ENCODE measurements at regions not wholly inside any gene's neighbourhood (a gene's known extent, or its start where the extent isn't known, plus 50 kb on each side); places are given as distances from the start of the nearest gene placed in this dataset.

DNA sequence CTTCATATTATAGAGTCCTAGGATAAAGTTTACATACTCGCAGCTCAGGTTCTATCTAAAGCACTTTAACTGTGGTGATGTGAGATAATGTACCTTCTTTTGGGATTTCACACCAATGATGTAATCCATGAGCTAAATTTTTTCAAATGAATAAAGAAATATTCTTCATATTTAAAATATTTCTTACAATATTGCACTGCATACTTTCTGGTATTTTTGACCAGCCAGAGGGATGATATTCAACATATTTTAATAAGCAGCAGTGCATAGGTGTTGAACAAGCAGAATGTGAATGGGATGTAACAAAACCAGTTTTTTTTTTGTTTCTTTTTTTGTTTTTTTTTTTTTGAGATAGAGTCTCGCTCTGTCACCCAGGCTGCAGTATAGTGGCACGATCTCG lies 73.2 kb upstream of the TRIM24 start:
- no peak overlapping the region for H3K14ac ChIP-seq (replicated peaks; ENCODE audit: low read depth, low read length)
- peaks cover 5% of the 10 kb centered on the region; the same call in 1 of the 2 replicates for H3K9me3 ChIP-seq (ENCODE audit: control insufficient read depth, insufficient read depth, low read length)
- no peak overlapping the region for H4K91ac ChIP-seq (ENCODE audit: insufficient read depth, low read depth, low read length)
- H3K4me2 ChIP-seq (ENCODE audit: low read depth, low read length) = no peak overlapping the region
- WGBS, 2 experiments (ENCODE audit: extremely low coverage in 2 of 2, insufficient read length in 1 of 2) = no CpG with 5 or more reads among the region's 4 CpGs
- H3K23ac ChIP-seq (ENCODE audit: low read depth, low read length) = no peak overlapping the region
- H3K4me1 ChIP-seq (ENCODE audit: control insufficient read depth, insufficient read depth, low read length) = no peaks in the 10 kb centered on the region
- DNase-seq (no peak), ATAC-seq (ENCODE audit: low read depth) (no peak)
- H3K4me3 ChIP-seq (ENCODE audit: insufficient read depth, low read depth, low read length) = no peak overlapping the region
- ChIA-PET CTCF (no interaction called here), POLR2A (ENCODE audit: unreplicated experiment) (no interaction called here)
- H3K27ac ChIP-seq (ENCODE audit: insufficient read depth, low read length) = no peak overlapping the region
- H3K9me1 ChIP-seq (ENCODE audit: insufficient read depth, low read length) = no peaks in the 10 kb centered on the region
- H3K4ac ChIP-seq (ENCODE audit: low read depth, low read length) = no peak overlapping the region
- no peak overlapping the region for H2AK5ac ChIP-seq (ENCODE audit: low read depth, low read length)
- no peak overlapping the region for H4K8ac ChIP-seq (ENCODE audit: low read depth in 2 of 2, low read length in 2 of 2)
- H3K9ac ChIP-seq (ENCODE audit: low read depth, low read length) = no peak overlapping the region
- H2BK120ac ChIP-seq (ENCODE audit: low read depth, low read length) = no peak overlapping the region
- no TSS peak for BruUV-seq (replicated peaks)
- no peaks in the 10 kb centered on the region for H3K36me3 ChIP-seq (ENCODE audit: control insufficient read depth, insufficient read depth, low read length)
- H3K27me3 ChIP-seq (ENCODE audit: control insufficient read depth, insufficient read depth, low read length) = no peaks in the 10 kb centered on the region
- dilution Hi-C loops (cut with HindIII; ENCODE audit: low sequenced_read_pairs, unreplicated experiment) (no loop called here), intact Hi-C loops (cut with micrococcal nuclease) (no loop called here), in situ Hi-C loops (cut with MboI; ENCODE audit: low sequenced_read_pairs) (no loop called here)
- no peak overlapping the region for H2BK15ac ChIP-seq (ENCODE audit: low read depth, low read length)
- no peak overlapping the region for H4K5ac ChIP-seq (ENCODE audit: low read depth, low read length)
- no peak overlapping the region for H2BK5ac ChIP-seq (ENCODE audit: low read depth, low read length, poor library complexity, severe bottlenecking)
- no peak overlapping the region for H3K56ac ChIP-seq (ENCODE audit: extremely low read depth, insufficient read depth, low read length)
- no peak overlapping the region for H2AFZ ChIP-seq (replicated peaks; ENCODE audit: low read length, poor library complexity)
- no peaks in the 10 kb centered on the region for H4K20me1 ChIP-seq (ENCODE audit: insufficient read depth, low read length)
- H3K18ac ChIP-seq (ENCODE audit: low read depth, low read length) = no peak overlapping the region
- no peak for TF ChIP-seq MXI1 (IDR thresholded peaks at IDR 0.05; ENCODE audit: borderline replicate concordance, low read depth, low read length)
- TF ChIP-seq NFE2L2 (IDR thresholded peaks at IDR 0.05; ENCODE audit: low read depth, low read length) = no peak
- TF ChIP-seq CEBPB (IDR thresholded peaks at IDR 0.05; ENCODE audit: low read depth, low read length) = no peak
- TF ChIP-seq RAD21 (IDR thresholded peaks at IDR 0.05; ENCODE audit: low read length) = no peak
- TF ChIP-seq MAZ (IDR thresholded peaks at IDR 0.05; ENCODE audit: borderline replicate concordance, low read depth, low read length) = no peak
- TF ChIP-seq BHLHE40 (IDR thresholded peaks at IDR 0.05; ENCODE audit: low read depth, low read length) = no peak
- TF ChIP-seq FOS (IDR thresholded peaks at IDR 0.05; ENCODE audit: low read depth, low read length) = no peak
- TF ChIP-seq CHD1 (IDR thresholded peaks at IDR 0.05; ENCODE audit: low read depth, low read length) = no peak
- TF ChIP-seq MAFK (IDR thresholded peaks at IDR 0.05; ENCODE audit: low read depth, low read length) = no peak
- TF ChIP-seq, protein P1, sequence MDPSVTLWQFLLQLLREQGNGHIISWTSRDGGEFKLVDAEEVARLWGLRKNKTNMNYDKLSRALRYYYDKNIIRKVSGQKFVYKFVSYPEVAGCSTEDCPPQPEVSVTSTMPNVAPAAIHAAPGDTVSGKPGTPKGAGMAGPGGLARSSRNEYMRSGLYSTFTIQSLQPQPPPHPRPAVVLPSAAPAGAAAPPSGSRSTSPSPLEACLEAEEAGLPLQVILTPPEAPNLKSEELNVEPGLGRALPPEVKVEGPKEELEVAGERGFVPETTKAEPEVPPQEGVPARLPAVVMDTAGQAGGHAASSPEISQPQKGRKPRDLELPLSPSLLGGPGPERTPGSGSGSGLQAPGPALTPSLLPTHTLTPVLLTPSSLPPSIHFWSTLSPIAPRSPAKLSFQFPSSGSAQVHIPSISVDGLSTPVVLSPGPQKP (IDR thresholded peaks at IDR 0.05; ENCODE audit: borderline replicate concordance, low read depth, low read length) = no peak
- no peak for TF ChIP-seq RCOR1 (IDR thresholded peaks at IDR 0.05; ENCODE audit: insufficient replicate concordance, low read length)
- no peak for TF ChIP-seq SMC3 (IDR thresholded peaks at IDR 0.05; ENCODE audit: low read depth, low read length)
- TF ChIP-seq, protein P2, sequence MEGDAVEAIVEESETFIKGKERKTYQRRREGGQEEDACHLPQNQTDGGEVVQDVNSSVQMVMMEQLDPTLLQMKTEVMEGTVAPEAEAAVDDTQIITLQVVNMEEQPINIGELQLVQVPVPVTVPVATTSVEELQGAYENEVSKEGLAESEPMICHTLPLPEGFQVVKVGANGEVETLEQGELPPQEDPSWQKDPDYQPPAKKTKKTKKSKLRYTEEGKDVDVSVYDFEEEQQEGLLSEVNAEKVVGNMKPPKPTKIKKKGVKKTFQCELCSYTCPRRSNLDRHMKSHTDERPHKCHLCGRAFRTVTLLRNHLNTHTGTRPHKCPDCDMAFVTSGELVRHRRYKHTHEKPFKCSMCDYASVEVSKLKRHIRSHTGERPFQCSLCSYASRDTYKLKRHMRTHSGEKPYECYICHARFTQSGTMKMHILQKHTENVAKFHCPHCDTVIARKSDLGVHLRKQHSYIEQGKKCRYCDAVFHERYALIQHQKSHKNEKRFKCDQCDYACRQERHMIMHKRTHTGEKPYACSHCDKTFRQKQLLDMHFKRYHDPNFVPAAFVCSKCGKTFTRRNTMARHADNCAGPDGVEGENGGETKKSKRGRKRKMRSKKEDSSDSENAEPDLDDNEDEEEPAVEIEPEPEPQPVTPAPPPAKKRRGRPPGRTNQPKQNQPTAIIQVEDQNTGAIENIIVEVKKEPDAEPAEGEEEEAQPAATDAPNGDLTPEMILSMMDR (conservative IDR thresholded peaks at IDR 0.05; ENCODE audit: low read depth, low read length) = no peak
- TF ChIP-seq, protein P3, sequence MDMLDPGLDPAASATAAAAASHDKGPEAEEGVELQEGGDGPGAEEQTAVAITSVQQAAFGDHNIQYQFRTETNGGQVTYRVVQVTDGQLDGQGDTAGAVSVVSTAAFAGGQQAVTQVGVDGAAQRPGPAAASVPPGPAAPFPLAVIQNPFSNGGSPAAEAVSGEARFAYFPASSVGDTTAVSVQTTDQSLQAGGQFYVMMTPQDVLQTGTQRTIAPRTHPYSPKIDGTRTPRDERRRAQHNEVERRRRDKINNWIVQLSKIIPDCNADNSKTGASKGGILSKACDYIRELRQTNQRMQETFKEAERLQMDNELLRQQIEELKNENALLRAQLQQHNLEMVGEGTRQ (IDR thresholded peaks at IDR 0.05; ENCODE audit: low read depth, low read length) = no peak
- TF ChIP-seq POLR2A (IDR thresholded peaks at IDR 0.05; ENCODE audit: low read depth, low read length) = no peak
- TF ChIP-seq RFX5 (IDR thresholded peaks at IDR 0.05; ENCODE audit: low read depth, low read length) = no peak
- H2AK9ac ChIP-seq (replicated peaks; ENCODE audit: low read depth, low read length, poor library complexity) = no peak overlapping the region
- H2BK20ac ChIP-seq (ENCODE audit: low read depth, low read length) = no peak overlapping the region
- no peaks in the 10 kb centered on the region for H3K79me1 ChIP-seq (ENCODE audit: low read depth in 1 of 2, low read length in 2 of 2)

All from IMR-90 (cell line).